M059J (cell line): ENCODE measurements at regions not wholly inside any gene's neighbourhood (a gene's known extent, or its start where the extent isn't known, plus 50 kb on each side); places are given as distances from the start of the nearest gene placed in this dataset.

Experiments
- DNase-seq: peaks from one replicate; pipeline ENCODE4 v3.0.0-alpha.2; 2012; ENCODE audit warnings: low read depth

GRCh38 chr18:42185486-42185885 lies 230.5 kb downstream of the PIK3C3 start:
- no peak for DNase-seq

GRCh38 chr18:42187611-42188380 lies 232.8 kb downstream of the PIK3C3 start:
- DNase-seq = no peak

GRCh38 chr18:42190643-42191042 lies 235.6 kb downstream of the PIK3C3 start:
- no peak for DNase-seq

GRCh38 chr18:42192251-42193248 lies 237.5 kb downstream of the PIK3C3 start:
- peak; percentile 67 for DNase-seq

- DNase-seq = peak; percentile 68
Observed at GRCh38 chr18:42196651-42197050, 241.6 kb downstream of the PIK3C3 start.

- no peak for DNase-seq
Observed at GRCh38 chr18:42201137-42201536, 246.1 kb downstream of the PIK3C3 start.

- no peak for DNase-seq
Observed at GRCh38 chr18:42211201-42211600, 256.2 kb downstream of the PIK3C3 start.

GRCh38 chr18:42222557-42222956 lies 267.5 kb downstream of the PIK3C3 start:
- DNase-seq = no peak

GRCh38 chr18:42228581-42228980 lies 273.5 kb downstream of the PIK3C3 start:
- no peak for DNase-seq

GRCh38 chr18:42229211-42230210 lies 274.5 kb downstream of the PIK3C3 start:
- DNase-seq = no peak

- DNase-seq = no peak
Observed at GRCh38 chr18:42230636-42231035, 275.6 kb downstream of the PIK3C3 start.

GRCh38 chr18:42231284-42231683 lies 276.2 kb downstream of the PIK3C3 start:
- no peak for DNase-seq

- no peak for DNase-seq
Observed at GRCh38 chr18:42231796-42232195, 276.8 kb downstream of the PIK3C3 start.

- no peak for DNase-seq
Observed at GRCh38 chr18:42233908-42234307, 278.9 kb downstream of the PIK3C3 start.

GRCh38 chr18:42242758-42243157 lies 287.7 kb downstream of the PIK3C3 start:
- no peak for DNase-seq

- no peak for DNase-seq
Observed at GRCh38 chr18:42245137-42245536, 290.1 kb downstream of the PIK3C3 start.

- DNase-seq = no peak
Observed at GRCh38 chr18:42255908-42256765, 301.1 kb downstream of the PIK3C3 start.

- peak; percentile 12 for DNase-seq
Observed at GRCh38 chr18:42258301-42258965, 303.4 kb downstream of the PIK3C3 start.

GRCh38 chr18:42261731-42262130 lies 306.7 kb downstream of the PIK3C3 start:
- no peak for DNase-seq

GRCh38 chr18:42264497-42264896 lies 309.5 kb downstream of the PIK3C3 start:
- no peak for DNase-seq
